ENCODE measurements at regions not wholly inside any gene's neighbourhood (a gene's known extent, or its start where the extent isn't known, plus 50 kb on each side); places are given as distances from the start of the nearest gene placed in this dataset.

DNA sequence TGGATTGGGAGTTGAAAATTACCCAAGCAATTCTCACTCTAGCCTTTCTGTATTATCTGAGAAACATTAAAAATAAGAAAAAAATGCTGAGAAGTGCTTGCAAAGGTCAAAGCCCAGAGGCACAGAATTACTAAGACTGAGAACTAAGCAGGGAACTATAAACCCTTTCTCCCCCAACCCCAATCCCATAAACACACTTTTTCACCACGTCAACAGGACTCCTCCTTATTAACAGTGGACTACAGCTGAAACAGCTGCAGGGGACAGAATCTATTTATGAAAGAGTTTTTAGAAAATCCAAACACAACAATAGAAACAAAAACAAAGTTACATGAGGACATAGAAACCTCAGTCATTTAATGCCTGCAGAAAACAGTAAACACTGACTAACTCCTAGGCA is 984.1 kb downstream of the TRAM1L1 start:
- TF ChIP-seq POLR2AphosphoS5 (IDR thresholded peaks at IDR 0.05; ENCODE audit: insufficient read depth in 1 of 2, low read depth in 1 of 2), result no peak
- TF ChIP-seq, protein P1, sequence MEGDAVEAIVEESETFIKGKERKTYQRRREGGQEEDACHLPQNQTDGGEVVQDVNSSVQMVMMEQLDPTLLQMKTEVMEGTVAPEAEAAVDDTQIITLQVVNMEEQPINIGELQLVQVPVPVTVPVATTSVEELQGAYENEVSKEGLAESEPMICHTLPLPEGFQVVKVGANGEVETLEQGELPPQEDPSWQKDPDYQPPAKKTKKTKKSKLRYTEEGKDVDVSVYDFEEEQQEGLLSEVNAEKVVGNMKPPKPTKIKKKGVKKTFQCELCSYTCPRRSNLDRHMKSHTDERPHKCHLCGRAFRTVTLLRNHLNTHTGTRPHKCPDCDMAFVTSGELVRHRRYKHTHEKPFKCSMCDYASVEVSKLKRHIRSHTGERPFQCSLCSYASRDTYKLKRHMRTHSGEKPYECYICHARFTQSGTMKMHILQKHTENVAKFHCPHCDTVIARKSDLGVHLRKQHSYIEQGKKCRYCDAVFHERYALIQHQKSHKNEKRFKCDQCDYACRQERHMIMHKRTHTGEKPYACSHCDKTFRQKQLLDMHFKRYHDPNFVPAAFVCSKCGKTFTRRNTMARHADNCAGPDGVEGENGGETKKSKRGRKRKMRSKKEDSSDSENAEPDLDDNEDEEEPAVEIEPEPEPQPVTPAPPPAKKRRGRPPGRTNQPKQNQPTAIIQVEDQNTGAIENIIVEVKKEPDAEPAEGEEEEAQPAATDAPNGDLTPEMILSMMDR (IDR thresholded peaks at IDR 0.05), result no peak

Measured in vagina (tissue), 2 donors.